HG03025 (cell line): ENCODE measurements at regions not wholly inside any gene's neighbourhood (a gene's known extent, or its start where the extent isn't known, plus 50 kb on each side); places are given as distances from the start of the nearest gene placed in this dataset.

Experiments
- ATAC-seq: cut with Tn5 transposase; IDR thresholded peaks from one replicate; pipeline ENCODE4 v1.9.1; 2021; ENCODE audit warnings: mild to moderate bottlenecking, moderate library complexity; ENCODE audit not compliant: unreplicated experiment, low FRiP score

DNA sequence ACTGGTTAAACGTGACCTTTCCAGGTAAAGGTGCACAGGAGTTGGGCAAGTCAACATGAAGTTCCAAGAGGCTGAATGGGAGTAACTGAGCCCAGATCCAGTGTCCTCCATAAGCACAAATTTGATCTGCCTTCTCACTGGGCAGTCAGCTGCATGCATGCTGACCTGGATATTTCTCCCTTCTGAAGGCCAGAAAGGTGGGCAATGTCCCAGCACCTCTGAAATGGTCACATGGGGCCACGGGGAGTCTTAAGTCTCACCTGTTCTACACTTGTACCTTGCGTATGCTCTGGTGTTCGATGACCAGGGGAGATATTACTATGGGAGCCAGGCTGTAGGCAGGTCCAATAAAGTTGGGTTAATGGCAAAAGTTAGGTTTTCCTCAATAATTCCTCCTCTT, 240.2 kb downstream of the SIPA1L2 start:
- no peak for ATAC-seq

DNA sequence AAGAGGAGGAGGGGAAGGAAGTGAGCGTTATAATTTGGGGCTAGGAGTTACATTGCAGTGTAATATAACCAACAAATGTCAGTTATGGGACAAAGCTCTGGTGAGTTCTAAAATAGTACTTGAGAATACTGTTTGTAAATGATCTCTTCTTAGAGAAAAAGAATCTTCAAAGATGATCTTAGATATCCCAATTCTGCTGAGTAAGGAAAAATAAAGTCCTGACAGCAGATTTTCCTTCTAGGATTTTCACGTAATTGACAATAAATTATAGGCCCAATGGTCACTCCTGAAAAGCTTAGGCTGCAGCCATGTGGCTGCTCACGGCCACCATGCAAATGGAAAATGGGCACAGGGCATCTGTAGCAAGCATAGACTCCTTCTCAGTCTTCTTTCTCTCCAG, 241.6 kb downstream of the SIPA1L2 start:
- no peak for ATAC-seq

DNA sequence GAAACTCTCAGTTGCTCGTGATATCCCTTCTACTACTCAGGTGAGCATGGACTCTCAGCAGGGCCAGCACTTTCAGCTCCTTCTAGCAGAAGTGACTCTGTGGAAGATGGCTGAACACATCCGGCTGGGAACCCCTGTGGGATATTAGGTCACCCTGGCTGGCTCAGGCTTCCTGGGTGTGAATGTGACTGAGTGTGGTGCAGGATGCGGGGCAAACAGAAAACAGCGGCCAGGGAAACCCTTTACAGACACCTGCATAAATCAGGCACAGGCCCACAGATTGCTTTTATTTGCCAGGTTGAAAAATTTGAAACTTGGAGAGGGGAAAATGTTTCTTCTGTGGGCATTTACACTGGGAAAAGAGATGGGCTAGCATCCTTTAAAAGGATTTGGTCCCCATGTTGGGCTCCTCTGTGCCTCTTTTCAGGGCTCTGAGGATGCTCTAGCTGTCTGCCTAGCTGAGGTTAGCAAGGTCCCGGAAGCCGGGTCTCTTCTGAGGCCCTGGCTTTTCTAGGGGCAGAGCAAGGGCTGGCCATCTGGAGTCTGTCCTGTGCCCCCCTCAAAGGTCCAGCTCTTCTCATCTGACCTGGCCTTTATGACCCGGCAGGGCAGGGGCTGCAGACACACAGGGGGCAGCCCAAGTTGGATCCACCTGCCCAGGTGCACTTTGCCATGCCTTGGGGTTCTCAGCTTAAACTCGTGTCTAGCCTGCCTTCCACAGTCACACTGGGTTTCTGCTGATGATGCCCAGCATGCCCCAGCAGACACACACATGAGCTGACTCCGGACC, 243.0 kb downstream of the SIPA1L2 start:
- no peak for ATAC-seq

DNA sequence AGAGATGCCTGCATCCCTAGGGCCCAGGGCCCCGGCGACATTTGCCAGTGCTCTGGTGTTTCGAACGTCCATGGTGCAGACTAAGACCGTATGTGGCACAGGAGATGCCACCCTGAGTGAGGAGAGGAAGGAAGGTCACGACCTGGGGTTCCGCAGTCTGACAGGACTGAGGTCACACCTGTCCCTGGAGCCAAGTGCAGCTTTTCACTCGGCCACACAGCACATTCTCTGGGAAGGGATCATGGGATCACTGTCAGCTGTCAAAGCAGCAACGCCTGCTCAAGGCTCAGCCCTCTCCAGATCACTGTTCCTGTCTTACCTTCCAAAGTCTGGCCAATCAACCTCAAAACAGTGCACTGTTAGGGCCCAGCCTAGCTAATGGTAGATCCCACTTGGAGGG, 243.6 kb downstream of the SIPA1L2 start:
- no peak for ATAC-seq

DNA sequence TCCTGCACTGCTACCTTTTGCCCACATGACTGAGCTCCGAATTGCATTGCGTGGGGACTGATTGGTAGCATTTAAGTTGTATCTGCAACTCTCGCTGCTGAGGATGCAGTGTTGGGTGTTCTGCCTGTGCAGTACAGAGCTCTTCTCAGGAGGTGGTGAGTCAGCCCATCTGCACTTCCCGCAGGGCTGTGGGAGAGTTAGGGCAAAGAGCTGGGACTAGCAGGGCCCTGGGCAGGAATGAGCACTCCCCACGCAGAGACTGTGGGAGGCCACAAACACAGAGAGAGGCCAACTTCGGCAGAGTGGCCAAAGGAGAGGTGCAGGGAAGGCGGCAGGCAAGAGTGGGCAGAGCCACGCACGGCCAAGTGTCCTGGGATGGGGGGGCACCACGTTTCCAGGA, 244.7 kb downstream of the SIPA1L2 start:
- ATAC-seq, result no peak

DNA sequence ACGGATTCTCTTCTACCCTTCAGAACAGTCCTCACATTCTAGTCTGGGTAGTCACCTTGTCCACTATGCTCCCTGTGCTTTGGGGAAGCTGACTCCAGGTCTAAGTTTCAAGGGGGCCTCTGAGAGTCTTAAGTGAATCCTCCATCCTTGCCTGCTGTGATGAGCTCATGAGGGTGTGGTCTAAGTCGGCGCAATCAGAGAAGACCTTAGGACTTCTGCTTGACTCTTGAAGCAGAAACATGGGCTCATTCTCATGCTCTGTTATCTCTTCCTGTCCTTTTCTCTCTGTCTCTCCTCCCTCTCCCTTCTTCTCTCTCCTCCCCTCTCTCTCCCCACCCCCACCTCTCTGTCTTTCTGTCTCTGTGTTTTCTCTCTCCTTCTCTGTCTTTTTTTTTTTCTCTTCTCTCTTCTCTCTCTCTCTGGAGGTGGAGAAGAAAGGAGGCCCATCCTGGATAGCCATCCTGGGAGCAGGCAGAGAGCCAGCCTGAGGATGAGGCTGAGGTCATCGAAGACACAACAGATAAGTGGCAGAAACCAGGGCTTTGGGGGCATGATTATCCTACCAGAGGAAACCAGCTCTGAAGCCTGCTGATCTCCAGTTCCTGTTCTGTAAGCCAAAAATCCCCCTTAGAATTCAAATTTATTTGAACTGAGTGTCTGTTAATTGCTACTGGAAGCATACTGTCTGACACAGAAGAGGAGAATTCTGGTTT, 245.6 kb downstream of the SIPA1L2 start:
- ATAC-seq, result no peak

DNA sequence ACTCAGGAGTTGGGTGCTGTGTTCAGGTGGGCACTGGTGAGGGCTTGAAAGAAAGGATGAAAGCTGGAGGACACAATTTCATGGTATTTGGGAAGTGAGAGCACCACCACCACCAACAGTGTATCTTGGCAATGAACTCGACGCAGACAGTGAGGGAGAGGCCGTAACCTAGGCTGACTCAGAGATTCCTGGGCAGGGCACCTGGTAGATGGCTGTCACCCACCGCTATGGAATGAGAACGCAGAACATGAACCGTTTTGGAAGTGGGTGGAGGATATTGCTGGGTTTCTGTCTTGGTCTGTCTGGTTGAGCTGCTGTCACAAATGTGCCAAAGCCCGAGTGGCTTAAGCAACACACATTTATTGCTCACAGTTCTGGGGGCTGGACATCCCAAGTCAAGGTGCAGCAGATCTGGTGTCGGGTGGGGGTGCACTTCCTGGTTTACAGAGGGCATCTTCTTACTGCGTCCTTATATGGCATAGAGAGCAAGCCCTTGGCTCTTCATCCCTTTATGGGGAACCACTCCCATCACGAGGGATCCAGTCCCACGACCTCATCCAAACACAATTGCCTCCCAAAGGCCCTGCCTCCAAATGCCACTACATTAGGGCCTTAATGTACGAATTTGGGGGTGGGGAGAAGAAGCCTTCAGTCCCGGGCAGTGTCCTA, 246.3 kb downstream of the SIPA1L2 start:
- ATAC-seq, result no peak

DNA sequence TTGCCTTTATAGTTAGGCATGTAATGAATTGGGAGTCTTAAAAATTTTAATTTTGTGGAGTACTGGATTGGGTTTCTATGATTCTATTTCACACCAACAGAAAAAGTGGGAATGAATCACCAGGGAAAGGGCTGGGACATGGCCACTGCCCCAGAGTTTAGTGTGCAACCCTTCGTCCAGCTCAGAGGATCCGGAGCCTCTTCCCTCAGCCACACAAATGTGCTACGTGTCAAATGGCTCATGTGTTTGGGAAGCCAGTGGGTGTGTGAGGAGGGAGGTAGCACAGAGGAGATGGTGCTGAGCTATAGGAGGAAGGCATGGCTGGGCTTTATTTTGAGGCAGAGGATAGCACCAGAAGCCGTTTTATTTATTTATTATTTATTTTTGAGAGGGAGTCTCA, 247.3 kb downstream of the SIPA1L2 start:
- no peak for ATAC-seq

DNA sequence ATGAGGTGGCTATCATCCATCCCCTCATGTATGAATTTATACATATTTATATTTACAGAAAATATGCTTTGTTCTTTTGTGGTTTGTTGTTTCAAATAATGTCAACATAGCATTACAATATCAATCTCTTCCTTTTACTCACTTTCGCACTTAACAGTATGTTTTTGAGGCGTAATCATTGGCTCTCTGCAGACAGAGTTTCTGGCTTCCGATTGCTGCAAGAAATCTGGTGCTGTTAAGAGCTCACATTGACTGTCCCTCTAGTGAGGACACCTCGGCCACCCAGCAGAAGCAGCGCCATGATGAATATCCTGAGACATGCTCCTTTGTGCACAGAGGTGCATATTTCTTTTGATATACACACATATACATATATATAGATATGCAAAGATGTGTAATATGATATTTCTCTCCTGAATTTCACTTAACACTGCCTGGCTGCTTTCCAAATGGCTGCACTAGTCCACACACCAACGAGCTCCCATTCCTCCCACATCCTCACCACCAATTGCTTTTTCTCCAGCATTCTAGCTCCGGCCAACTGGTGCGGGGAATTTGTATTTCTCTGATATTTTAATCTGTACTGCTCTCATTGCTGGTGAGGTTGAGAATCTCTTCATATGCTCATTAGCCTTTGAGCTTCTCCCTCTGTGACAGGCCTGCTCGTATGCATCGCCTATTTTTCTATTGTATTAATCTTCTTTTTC, 248.4 kb downstream of the SIPA1L2 start:
- ATAC-seq, result no peak

DNA sequence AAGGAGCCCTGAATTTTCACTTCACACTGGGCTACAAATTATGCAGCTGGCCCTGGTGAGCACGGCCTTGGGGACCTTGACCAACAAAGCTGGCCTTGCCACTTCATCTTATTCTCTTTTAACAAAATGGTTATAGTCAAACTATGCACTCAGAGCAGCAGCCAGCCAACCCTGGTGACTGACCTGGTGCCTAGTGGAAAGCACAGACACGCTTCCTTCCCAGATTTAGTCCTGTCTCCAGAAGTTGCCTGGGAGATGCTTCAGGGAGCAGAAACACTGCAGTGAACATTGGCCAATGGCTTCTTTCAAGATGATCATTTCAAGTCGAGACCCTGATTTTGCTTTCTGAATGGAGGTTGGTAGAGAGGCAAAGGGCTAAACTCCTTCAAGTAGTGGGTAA, 249.3 kb downstream of the SIPA1L2 start:
- ATAC-seq, result no peak

DNA sequence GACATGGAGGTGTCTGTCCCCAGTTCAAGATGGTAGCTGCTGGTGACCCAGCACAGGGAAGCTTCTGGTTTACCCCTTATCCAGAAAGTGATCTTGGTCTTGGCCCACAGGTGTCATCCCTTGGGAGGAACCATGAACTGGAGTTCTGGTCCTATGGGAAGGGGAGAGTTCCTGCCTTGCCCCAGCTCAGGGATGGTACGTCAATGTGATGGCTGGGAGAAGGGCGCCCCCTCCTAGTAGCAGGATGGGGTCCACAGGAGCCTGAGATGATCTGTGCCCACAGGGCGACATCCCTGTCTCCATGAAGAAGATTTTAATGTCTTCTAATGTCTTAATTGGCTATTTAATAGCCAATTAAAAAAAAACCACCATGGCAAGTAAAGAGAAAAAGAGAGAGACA, 249.8 kb downstream of the SIPA1L2 start:
- ATAC-seq, result no peak

DNA sequence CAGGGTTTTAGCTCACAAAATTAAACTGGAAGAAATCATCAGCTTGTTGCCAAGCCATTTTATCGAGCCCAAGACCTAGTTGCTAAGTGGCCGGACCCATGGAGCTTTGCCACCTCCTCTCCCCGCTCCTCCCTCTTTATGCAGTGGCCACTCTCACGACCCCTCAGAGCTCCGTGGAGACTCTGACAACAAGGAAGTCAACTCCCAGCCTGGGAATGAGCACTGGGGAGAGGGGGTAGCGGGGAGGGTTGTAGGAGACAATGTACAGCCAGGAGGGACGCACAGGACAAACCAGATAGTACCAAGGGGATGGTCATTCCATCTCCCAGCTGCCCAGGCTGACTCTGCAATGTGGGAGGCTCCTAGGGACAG, 250.9 kb downstream of the SIPA1L2 start:
- ATAC-seq, result no peak

DNA sequence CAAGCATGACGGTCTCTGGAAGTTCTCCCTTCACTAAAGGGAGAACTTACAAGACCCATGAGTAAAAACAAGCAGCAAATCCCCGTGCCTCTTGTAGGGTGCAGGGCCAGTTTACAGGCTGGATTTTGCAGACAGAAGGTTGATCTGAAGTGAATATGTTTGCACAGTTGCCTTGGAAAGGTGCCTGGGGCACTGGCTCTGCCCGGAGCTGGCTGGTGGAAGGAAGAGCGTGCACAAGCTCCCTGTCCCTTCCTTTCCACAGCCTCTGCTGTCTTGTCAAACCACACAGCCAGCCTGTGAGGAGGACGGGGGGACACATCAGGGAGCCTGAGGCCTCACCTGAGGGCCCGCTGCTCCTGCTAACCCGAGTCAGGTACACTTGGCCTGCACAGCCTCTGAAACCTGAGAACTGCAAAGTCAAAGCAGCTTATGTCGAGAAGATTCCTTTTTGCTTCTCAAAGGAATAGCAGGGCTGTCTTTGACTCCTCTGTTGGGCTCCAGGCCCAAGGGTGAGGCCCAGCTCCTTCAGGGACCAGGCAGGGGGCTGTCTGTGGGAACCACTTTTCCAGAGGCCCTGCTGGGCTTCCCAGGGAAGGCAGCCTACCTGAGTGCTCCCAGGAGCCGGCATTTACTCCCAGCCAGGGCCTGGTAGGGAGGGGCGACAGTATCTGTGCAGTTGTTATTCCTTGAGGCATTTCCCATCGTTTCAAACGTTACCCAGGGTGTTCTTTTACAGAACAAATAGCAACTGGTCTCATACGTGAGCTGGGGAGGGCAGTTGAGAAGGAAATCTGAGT, 251.5 kb downstream of the SIPA1L2 start:
- ATAC-seq, result no peak

DNA sequence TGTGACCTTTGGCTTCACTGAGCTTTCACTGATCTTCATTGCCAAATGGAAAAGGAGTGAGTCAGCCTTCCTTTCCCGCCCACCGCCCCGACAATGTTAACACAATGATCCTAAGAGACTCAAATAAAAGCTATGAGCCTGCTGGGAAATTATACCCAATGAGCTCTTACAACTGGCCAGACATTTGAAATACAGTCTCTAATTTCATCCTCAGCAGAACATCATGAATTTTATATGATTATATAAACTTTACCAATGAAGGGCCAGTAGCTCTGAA, 252.5 kb downstream of the SIPA1L2 start:
- ATAC-seq, result no peak

DNA sequence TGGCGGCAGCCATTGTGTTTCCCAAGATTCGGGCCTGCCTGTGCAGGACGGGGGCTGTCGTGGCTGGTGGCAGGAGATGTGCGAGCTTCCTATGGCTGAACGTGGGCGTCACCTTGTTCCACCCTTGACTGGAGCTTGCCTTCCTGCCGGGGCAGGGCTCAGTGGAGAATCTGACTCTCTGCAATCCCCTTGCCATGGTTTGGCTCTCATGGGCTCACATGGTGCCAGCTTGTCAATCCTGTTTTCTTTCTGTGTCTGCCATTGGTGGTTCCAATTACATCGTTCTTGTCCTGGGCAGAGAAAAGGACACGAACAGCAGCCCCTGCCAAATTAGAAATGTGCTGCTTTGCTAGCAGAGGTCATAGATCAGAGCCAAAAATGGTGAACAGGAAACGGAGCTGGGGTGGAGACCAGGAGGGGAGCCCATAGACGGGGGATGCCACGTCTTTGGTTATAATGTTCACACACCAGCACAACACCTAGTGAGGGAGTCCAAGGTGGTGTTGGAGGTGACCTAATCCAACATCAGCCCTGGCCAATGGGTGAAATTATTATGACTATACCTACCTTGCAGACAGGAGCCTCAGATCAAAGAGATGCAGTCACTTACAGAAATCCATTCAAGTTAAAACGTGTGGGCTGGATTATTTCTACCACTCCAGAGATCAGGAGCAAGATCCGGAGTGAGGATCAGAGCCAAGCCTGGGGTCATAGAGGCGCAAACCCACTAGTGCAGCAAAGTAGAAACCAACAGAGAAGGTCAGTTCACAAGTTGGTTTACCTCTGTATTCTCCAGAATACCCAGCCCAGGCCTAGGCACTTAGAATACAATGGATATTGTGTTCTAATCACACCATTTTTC, 253.1 kb downstream of the SIPA1L2 start:
- ATAC-seq, result no peak

DNA sequence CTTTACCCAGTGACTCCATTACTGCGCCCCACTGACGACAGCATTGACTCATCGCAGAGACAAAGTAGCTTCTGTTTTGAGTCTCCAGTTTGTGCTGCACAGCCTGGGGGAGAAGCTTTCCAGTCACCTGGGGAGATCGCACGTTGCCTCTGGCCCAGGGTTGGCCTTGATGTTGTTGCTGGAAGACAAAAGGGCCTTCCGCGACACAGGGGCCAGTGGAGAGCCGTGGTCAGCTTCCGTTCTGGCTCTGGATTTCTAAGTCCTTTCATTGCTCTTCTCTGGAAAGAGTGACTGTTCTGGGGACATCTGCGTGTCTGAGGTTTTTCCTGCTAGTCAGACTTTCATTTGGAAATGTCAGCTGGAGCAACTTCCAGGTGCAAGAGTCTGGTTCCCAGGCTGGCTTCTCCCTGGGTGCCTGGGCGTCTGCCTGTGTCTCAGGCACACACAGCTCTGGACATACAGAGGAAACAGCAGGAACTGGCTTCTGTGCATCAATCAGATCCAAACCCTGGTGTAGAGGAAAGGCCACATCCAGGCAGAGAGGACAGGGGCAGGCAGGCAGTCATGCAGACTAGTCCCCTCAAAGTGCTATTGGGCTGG, 257.0 kb downstream of the SIPA1L2 start:
- no peak for ATAC-seq

DNA sequence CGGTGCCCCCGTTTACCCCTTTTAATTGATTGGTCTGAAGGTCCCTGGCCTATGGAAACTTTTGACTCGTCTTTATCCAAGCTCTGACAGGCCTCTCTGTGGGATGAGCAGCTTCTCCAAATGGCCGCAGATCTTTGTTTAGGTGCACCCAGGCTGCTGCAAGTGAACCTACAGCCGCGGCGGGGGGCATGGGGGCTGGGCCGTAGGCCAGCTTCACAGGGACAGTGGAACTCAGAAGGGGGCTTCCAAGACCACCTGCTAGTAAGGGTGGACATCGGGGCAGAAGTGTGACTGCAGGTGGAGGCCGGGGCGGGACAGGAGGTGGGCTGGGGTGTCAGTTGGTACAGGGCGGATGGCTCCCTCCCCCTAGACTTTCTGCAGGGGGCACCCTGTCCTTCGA, 257.5 kb downstream of the SIPA1L2 start:
- no peak for ATAC-seq

DNA sequence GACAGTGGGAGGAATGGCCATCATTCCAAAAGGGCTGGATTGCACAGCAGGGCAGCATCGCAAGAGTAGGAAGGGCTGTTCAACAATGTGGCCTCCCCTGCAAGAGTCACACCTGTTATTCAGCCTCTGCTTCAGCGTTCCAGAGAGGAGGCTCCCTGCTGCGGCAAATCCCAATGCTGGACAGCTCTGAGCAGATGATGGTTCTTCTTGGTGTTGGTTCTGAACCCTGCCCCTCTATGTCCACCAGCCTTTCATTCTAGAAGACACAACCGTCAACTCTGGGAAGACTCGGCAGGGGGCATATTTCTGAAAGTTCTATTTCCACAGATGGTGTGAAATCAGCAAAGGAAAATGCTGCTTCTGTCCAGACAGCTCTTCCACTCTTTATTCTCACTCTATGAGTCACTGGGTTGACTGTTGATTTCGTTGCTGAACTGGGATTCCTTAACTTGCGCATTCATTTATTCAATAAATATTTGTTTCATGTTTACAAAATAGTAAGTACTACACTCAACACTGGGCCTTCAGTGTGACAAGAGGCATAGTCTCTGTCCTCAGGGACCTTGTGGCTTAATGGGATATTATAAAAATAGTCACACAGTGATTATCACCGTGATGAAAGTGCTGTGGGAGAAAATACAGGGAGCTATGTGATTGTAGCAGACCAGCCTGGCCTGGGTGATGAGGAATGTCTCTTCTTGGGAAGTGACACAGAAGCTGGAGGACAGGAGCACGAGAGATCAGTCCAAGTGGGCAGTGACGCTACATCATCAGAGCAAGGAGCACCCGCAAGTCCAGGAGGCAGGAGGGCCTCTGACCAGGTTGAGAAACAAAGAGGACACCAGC, 260.3 kb downstream of the SIPA1L2 start:
- no peak for ATAC-seq
